PFSK-1 (cell line): ENCODE measurements at regions not wholly inside any gene's neighbourhood (a gene's known extent, or its start where the extent isn't known, plus 50 kb on each side); places are given as distances from the start of the nearest gene placed in this dataset.

Experiments used
- FOXP2 ChIP-seq: optimal IDR thresholded peaks from 2 replicates; pipeline ENCODE3; 2011; ENCODE audit warnings: borderline replicate concordance, control low read depth, inconsistent platforms; ENCODE audit not compliant: insufficient read depth; ENCODE audit errors: extremely low read length, extremely low read depth
- POLR2AphosphoS5 ChIP-seq: IDR thresholded peaks from 2 replicates; pipeline ENCODE4 v1.6.1; 2012; ENCODE audit warnings: low read depth, mild to moderate bottlenecking, control low read depth, low read length, moderate library complexity
- SIN3A ChIP-seq: IDR thresholded peaks from 2 replicates; pipeline ENCODE4 v1.6.1; 2012; ENCODE audit warnings: mild to moderate bottlenecking, low read length, moderate library complexity, borderline replicate concordance; ENCODE audit not compliant: insufficient read depth
- TAF1 ChIP-seq: IDR thresholded peaks from 2 replicates; pipeline ENCODE4 v1.6.1; 2012; ENCODE audit warnings: low read length, control low read depth, borderline replicate concordance; ENCODE audit not compliant: insufficient read depth
- TF ChIP-seq, protein P1 (sequence below), 2 experiments: IDR thresholded peaks; 2 replicates each; pipeline versions ENCODE4 v1.6.1 to v1.8.0; 2011 to 2012; ENCODE audit warnings: low read depth in 2 of 2, low read length in 2 of 2, control low read depth in 1 of 2, inconsistent platforms in 1 of 2, mild to moderate bottlenecking in 1 of 2, moderate library complexity in 1 of 2; ENCODE audit not compliant: insufficient read depth in 1 of 2

DNA sequence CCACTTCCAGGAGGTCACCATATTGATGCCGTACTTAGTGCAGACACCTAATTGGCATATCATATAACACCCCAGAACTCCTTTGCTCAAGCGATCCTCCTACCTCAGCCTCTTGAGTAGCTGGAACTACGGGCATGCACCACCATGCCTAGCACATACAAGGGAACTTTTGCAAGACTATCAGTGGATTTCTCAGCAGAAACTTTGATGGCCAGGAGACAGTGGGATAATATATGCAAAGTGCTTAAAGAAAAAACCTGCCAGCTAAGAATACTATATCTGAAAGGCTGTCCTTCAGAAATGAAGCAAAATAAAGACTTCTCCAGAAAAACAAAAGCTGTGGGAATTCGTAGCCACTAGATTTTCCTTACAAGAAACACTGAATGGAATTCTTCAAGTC is 387.1 kb downstream of the DHX35 start:
- TF ChIP-seq FOXP2 (no peak), SIN3A (no peak), POLR2AphosphoS5 (no peak), TAF1 (no peak)
- TF ChIP-seq, protein P1, sequence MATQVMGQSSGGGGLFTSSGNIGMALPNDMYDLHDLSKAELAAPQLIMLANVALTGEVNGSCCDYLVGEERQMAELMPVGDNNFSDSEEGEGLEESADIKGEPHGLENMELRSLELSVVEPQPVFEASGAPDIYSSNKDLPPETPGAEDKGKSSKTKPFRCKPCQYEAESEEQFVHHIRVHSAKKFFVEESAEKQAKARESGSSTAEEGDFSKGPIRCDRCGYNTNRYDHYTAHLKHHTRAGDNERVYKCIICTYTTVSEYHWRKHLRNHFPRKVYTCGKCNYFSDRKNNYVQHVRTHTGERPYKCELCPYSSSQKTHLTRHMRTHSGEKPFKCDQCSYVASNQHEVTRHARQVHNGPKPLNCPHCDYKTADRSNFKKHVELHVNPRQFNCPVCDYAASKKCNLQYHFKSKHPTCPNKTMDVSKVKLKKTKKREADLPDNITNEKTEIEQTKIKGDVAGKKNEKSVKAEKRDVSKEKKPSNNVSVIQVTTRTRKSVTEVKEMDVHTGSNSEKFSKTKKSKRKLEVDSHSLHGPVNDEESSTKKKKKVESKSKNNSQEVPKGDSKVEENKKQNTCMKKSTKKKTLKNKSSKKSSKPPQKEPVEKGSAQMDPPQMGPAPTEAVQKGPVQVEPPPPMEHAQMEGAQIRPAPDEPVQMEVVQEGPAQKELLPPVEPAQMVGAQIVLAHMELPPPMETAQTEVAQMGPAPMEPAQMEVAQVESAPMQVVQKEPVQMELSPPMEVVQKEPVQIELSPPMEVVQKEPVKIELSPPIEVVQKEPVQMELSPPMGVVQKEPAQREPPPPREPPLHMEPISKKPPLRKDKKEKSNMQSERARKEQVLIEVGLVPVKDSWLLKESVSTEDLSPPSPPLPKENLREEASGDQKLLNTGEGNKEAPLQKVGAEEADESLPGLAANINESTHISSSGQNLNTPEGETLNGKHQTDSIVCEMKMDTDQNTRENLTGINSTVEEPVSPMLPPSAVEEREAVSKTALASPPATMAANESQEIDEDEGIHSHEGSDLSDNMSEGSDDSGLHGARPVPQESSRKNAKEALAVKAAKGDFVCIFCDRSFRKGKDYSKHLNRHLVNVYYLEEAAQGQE (IDR thresholded peaks at IDR 0.05; ENCODE audit: insufficient read depth in 1 of 2, low read depth in 2 of 2, low read length in 2 of 2): no peak

DNA sequence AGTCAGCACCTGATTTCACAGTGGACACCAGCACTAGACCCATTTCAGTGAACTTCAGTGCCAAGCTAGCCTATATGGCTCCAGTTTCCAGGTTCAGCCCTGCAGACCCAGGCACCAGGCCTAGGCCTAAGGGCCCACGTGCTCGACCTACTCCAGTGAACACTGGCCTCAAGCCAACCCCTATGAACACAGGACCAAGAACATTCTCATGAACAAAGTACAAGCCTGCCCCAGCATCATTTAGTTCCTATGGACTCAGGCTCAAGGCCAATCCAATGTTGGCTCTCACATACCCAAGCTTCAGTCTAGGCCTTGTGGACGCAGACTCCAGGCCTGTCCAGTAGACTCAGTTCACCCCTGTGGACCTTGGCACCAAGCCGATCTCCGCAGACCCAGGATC is 385.5 kb downstream of the DHX35 start:
- no peak for TF ChIP-seq FOXP2
- no peak for TF ChIP-seq POLR2AphosphoS5
- TF ChIP-seq, protein P1 (IDR thresholded peaks at IDR 0.05; ENCODE audit: insufficient read depth in 1 of 2, low read depth in 2 of 2, low read length in 2 of 2): no peak
- TF ChIP-seq SIN3A: no peak
- no peak for TF ChIP-seq TAF1

DNA sequence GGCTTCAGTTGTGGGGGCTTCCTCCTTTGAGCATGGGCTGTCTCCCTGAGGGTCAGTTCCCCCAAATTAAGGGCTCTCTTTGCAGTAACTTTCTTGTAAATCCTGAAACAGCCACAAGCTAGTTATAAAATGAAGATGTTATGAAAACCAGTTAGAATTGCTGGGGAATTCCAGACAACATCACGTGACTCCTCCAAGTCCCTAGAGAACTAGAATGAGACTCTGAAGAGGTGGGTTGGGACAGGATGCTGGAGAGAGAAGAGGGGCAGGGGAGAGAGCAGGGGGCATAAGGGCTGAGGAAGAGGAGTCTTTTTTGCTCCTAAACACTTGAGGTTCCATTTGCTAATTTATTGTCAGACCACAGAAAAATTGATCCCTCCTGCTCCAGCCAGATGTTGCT is 380.3 kb downstream of the DHX35 start:
- TF ChIP-seq POLR2AphosphoS5: no peak
- no peak for TF ChIP-seq FOXP2
- TF ChIP-seq SIN3A: no peak
- TF ChIP-seq, protein P1 (IDR thresholded peaks at IDR 0.05; ENCODE audit: insufficient read depth in 1 of 2, low read depth in 2 of 2, low read length in 2 of 2): no peak
- no peak for TF ChIP-seq TAF1

DNA sequence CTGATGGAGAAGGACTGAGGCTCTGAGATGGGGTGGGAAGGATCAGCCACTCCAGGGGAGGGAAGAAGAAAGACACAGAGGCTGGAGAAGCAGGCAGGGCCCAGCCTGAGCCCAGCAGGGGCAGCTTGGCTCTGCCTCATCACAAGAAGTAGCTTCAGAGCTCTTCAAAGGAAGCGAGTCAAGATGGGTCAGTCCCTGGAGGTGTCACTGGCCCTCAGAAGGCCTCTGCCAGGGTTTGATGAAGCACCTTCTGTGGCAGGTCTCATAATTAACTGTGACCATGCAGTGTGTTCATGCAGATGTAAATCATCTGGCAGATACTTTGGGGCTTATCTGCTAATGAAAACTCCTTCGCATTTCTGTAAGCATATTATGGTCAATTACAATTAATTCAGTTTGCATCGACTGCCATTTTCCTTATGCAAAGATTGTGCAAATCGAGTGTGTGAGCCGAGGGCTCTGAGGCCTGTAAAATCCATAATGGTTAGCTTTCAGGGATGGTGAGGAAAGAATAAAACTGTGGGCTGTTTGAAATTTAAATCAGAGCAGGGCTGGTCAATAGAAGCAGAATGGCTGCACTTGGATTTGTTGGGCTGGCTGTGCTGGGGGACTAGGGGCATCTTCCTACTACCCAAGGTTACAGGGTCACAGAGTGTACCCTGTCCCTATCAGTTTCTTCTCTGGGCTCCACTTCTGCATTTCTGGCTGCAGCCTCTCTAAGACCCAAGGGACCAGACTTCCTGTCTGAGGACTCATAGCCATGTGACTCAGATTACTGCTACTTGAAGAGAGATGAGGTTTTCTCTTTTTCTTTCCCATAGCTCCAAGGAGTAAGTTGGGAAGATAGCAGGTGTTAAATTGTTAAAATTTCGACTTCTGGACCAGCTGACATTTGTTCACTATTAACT is 376.6 kb downstream of the DHX35 start:
- TF ChIP-seq SIN3A: no peak
- no peak for TF ChIP-seq TAF1
- TF ChIP-seq, protein P1 (IDR thresholded peaks at IDR 0.05; ENCODE audit: insufficient read depth in 1 of 2, low read depth in 2 of 2, low read length in 2 of 2): no peak
- no peak for TF ChIP-seq FOXP2
- TF ChIP-seq POLR2AphosphoS5: no peak
